ENCODE measurements at regions not wholly inside any gene's neighbourhood (a gene's known extent, or its start where the extent isn't known, plus 50 kb on each side); places are given as distances from the start of the nearest gene placed in this dataset.

DNA sequence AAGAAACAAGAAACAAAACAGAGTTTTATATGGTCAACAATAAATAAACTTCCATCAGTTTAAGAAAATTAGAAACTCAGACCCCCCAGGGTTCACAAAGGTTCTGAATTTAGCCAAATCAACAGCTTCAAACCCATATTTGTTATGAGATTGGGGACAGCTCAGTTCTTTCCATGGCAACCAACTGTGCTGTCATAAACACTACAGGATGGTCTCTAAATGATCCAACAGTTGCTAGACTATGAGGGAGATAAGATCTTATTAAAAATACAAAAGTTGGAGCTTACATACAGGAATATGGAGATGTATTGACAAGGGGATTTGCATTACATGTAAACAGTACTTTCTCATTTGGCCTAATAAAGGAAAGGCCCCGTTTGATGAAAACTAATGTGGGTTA is 154.6 kb upstream of the CTAGE1 start:
- TF ChIP-seq CTCF (IDR thresholded peaks at IDR 0.05) (no peak), POLR2A (IDR thresholded peaks at IDR 0.05; ENCODE audit: low read depth) (no peak)
